ENCODE measurements at regions not wholly inside any gene's neighbourhood (a gene's known extent, or its start where the extent isn't known, plus 50 kb on each side); places are given as distances from the start of the nearest gene placed in this dataset.

GRCh38 chr15:60115579-60116380 lies 111.7 kb downstream of the FOXB1 start:
- H3K4me3 ChIP-seq (replicated peaks in 1 of 2; ENCODE audit: low read depth in 2 of 2, low read length in 2 of 2) = no peak overlapping the region
- DNase-seq (ENCODE audit: low read depth in 2 of 2) = peak; percentile 59 to 67
- TF ChIP-seq CTCF (IDR thresholded peaks at IDR 0.05; ENCODE audit: low read depth, low read length) = no peak

DNA sequence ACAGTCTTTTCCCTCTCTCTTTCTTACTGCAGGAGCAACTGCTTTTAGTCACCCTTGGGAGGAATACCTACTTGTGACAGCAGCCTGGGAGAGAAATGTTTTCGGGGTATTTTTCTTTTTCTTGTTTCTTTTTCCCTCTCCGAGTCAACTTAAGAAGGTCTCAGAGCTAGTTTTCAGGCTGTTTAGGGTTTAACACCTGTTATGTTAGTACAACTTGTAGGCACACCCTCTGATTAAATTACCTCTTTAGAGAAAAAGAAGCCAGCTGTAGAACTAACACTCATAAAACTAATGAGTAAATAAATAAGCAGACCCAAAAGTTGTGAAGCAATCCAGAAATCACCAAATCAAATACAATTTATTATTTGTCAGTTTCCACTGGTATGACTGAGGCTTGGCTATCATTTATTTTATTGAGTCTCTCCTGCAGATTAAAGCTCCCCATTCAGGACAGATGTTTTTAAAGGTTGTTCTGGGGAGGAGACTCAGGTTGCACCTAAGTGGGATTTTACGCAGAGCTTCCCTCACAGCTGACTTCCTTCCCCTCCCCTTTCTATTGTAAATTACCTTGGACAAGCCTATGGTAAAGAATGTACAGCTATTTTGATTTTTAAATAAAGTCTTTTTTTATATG lies 112.5 kb downstream of the FOXB1 start:
- no peak for DNase-seq (ENCODE audit: low read depth in 2 of 2)
- H3K4me3 ChIP-seq (replicated peaks in 1 of 2; ENCODE audit: low read depth in 2 of 2, low read length in 2 of 2) = no peak overlapping the region
- TF ChIP-seq CTCF (IDR thresholded peaks at IDR 0.05; ENCODE audit: low read depth, low read length) = no peak

DNA sequence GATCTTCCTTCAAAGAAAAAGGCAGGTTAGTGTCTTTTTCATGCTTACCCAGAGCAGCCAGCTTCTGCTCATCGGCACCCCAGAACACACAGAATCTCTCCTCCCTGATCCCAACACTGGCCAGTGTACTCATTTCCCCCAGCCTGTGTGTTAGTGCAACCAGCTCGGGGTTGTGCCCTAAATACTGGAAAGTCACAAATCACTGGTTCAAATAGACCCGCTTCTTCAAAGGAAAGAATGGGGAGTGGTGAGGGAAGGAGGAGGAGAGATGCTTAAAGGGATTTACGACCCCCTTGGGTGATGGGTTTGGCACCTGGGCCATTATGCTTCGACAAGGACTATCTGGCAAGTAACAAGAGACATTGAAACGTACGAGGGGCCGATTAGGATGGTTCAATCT lies 114.0 kb downstream of the FOXB1 start:
- no peak for DNase-seq (ENCODE audit: low read depth in 2 of 2)
- H3K4me3 ChIP-seq (replicated peaks in 1 of 2; ENCODE audit: low read depth in 2 of 2, low read length in 2 of 2) = no peak overlapping the region
- TF ChIP-seq CTCF (IDR thresholded peaks at IDR 0.05; ENCODE audit: low read depth, low read length) = no peak

DNA sequence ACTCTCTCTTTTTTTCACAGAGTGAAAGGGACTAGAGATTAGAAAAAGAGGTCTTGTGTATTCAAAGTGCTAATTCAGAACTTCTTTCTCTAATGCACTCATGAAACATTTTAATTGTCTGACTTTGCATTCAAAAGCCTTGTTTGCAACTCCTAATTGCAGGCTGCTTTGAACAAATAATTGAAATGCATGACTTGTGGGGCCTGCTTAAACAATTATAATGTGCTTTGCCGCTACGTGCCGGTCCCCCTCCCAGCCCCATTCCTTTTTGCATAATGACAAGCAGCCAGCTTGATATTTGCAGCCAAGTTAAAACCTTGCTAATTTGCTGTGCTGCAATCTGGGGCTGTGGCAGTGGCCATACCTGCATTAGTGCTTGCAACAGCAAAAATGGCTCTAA lies 114.5 kb downstream of the FOXB1 start:
- no peak overlapping the region for H3K4me3 ChIP-seq (replicated peaks in 1 of 2; ENCODE audit: low read depth in 2 of 2, low read length in 2 of 2)
- no peak for TF ChIP-seq CTCF (IDR thresholded peaks at IDR 0.05; ENCODE audit: low read depth, low read length)
- DNase-seq (ENCODE audit: low read depth in 2 of 2) = no peak

- TF ChIP-seq CTCF (IDR thresholded peaks at IDR 0.05; ENCODE audit: low read depth, low read length) = no peak
- no peak for DNase-seq (ENCODE audit: low read depth in 2 of 2)
- H3K4me3 ChIP-seq (replicated peaks in 1 of 2; ENCODE audit: low read depth in 2 of 2, low read length in 2 of 2) = no peak overlapping the region
Measured at GRCh38 chr15:60119101-60119500, 115.0 kb downstream of the FOXB1 start.

- DNase-seq (ENCODE audit: low read depth in 2 of 2) = no peak
- no peak overlapping the region for H3K4me3 ChIP-seq (replicated peaks in 1 of 2; ENCODE audit: low read depth in 2 of 2, low read length in 2 of 2)
- no peak for TF ChIP-seq CTCF (IDR thresholded peaks at IDR 0.05; ENCODE audit: low read depth, low read length)
Measured at GRCh38 chr15:60120100-60120499, 116.0 kb downstream of the FOXB1 start.

Measured in cardiac fibroblast (primary cell).